BJ (cell line): ENCODE measurements at regions not wholly inside any gene's neighbourhood (a gene's known extent, or its start where the extent isn't known, plus 50 kb on each side); places are given as distances from the start of the nearest gene placed in this dataset.

Experiments
- CTCF ChIA-PET: fragments of 350-600 bp; formaldehyde crosslinking; extraction: SDS; loops from one replicate; lab custom pipeline; 2021; ENCODE audit warnings: antibody characterized with exemption, inconsistent platforms; lab: Yijun Ruan, JAX
- POLR2A ChIA-PET: fragments of 300-600 bp; sonication (Branson Sonifier 250); formaldehyde crosslinking; extraction: SDS; loops from one replicate; lab custom pipeline; 2021; ENCODE audit warnings: antibody characterized with exemption; lab: Charles Lee
- DNase-seq: peaks from one replicate; pipeline ENCODE4 v3.0.0-alpha.2; 2011; ENCODE audit warnings: low read depth
- H3K27me3 ChIP-seq: 2 replicates; pipeline ENCODE4 v1.6.0; 2011; ENCODE audit warnings: low read length; ENCODE audit not compliant: control insufficient read depth, insufficient read depth
- H3K36me3 ChIP-seq: 2 replicates; pipeline ENCODE4 v1.5.1; 2011; ENCODE audit warnings: low read length; ENCODE audit not compliant: control insufficient read depth, insufficient read depth
- H3K4me3 ChIP-seq: 2 replicates; pipeline ENCODE4 v1.5.1; 2011; ENCODE audit warnings: low read depth, mild to moderate bottlenecking, control low read depth, low read length
- CTCF ChIP-seq: IDR thresholded peaks from 2 replicates; pipeline ENCODE4 v1.5.1; 2011; ENCODE audit warnings: low read depth, mild to moderate bottlenecking, control low read depth, inconsistent platforms, low read length, moderate library complexity; ENCODE audit not compliant: insufficient read depth

GRCh38 chr12:88388566-88389540, 191.4 kb downstream of the KITLG start:
- TF ChIP-seq CTCF: no peak
- no peak for DNase-seq
- Histone ChIP-seq H3K36me3 (no peaks in the 10 kb centered on the region), H3K27me3 (no peaks in the 10 kb centered on the region), H3K4me3 (no peak overlapping the region)
- POLR2A ChIA-PET: no interaction called here
- CTCF ChIA-PET: interaction anchor here (0.8 kb wide), 1 partner anchor 604 kb away, joined by 3 read pairs; no protein-coding TSS in a partner anchor

DNA sequence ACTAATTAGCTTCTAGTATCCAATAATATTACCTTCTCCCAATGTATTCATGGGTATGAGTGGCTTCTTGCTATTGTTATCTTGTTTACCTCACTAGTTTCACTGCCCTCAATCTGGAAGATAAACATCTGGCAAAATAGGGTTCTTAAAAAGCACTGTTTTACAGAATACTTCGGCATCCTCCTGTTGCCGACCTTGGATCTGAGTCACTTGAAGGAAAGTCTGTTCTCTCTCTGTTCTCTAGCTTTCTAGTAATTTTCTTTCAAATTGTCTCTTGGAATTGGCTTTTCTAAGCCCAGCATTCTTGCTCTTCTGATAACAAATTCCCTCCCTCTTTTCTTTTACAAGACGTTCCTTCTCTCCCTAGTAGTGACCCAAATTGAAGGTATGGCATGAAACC, 189.5 kb downstream of the KITLG start:
- no peaks in the 10 kb centered on the region for H3K36me3 ChIP-seq
- H3K4me3 ChIP-seq: no peak overlapping the region
- no peaks in the 10 kb centered on the region for H3K27me3 ChIP-seq
- no peak for TF ChIP-seq CTCF
- ChIA-PET CTCF (interaction anchor here (1.0 kb wide), 1 partner anchor 27 kb away, joined by 3 read pairs; no protein-coding TSS in a partner anchor), POLR2A (no interaction called here)
- DNase-seq: no peak

DNA sequence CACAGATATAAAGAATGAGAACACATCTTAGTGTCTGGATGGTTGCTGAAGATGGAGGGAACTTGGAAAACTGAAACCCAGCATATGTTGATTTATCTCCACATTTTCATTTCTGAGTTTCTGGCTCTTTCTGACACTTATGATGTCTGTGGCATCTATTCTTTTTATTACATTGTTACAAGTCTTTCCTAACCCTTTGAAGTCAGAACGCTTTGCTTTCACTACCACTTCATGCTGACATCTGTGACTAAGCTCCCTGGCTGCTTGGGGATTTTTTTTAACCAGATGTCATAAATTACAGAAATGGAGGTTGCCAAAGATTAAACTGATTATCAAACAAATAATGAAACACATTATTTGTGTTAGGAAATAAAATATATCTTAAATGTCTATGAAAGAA, 188.7 kb downstream of the KITLG start:
- Histone ChIP-seq H3K27me3 (no peaks in the 10 kb centered on the region), H3K4me3 (no peak overlapping the region), H3K36me3 (no peaks in the 10 kb centered on the region)
- POLR2A ChIA-PET: no interaction called here
- CTCF ChIA-PET: interaction anchor here (1.7 kb wide), 1 partner anchor 20 kb away, joined by 6 read pairs; no protein-coding TSS in a partner anchor
- TF ChIP-seq CTCF: no peak
- peak; percentile 71 for DNase-seq

- CTCF ChIA-PET: interaction anchor here (0.5 to 1.8 kb wide), 11 partner anchors 14 to 601 kb away, joined by 3 to 7 read pairs (median 3); no protein-coding TSS in a partner anchor
- POLR2A ChIA-PET: no interaction called here
- no peak overlapping the region for H3K4me3 ChIP-seq
- H3K27me3 ChIP-seq: no peaks in the 10 kb centered on the region
- DNase-seq: no peak
- no peaks in the 10 kb centered on the region for H3K36me3 ChIP-seq
- peak; percentile 33 for TF ChIP-seq CTCF
These were observed 187.1 kb downstream of the KITLG start for GRCh38 chr12:88393017-88393767.

DNA sequence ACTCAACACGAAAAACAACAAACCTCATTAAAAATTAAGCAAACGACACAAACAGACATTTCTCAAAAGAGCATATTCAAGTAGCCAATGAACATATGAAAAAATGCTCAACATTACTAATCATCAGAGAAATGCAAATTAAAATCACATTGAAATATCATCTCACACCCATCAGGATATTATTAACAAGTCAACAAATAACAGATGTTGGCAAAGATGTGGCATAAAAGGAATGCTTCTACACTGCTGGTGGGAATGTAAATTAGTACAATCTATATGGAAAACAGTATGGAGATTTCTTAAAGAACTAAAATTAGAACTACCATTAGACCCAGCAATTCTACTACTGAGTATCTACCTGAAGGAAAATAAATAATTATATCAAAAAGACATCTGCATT, 182.2 kb downstream of the KITLG start:
- H3K27me3 ChIP-seq: no peaks in the 10 kb centered on the region
- ChIA-PET POLR2A (no interaction called here), CTCF (no interaction called here)
- no peak for TF ChIP-seq CTCF
- no peak overlapping the region for H3K4me3 ChIP-seq
- DNase-seq: no peak
- H3K36me3 ChIP-seq: no peaks in the 10 kb centered on the region
